ENCODE measurements at regions not wholly inside any gene's neighbourhood (a gene's known extent, or its start where the extent isn't known, plus 50 kb on each side); places are given as distances from the start of the nearest gene placed in this dataset.

- FAIRE-seq (no peak), DNase-seq (ENCODE audit: low read depth, low spot score) (no peak)
- Histone ChIP-seq H3K36me3 (ENCODE audit: control insufficient read depth in 2 of 2, extremely low read depth in 1 of 2, insufficient read depth in 2 of 2, low read length in 2 of 2) (no peaks in the 10 kb centered on the region), H3K27me3 (ENCODE audit: control insufficient read depth in 2 of 2, insufficient read depth in 2 of 2, low read length in 2 of 2) (no peaks in the 10 kb centered on the region), H2AFZ (ENCODE audit: low read depth, low read length) (no peak overlapping the region), H4K20me1 (replicated peaks; ENCODE audit: control insufficient read depth, extremely low read depth, insufficient read depth, low read length) (no peaks in the 10 kb centered on the region), H3K4me3 (replicated peaks in 1 of 3; ENCODE audit: insufficient read depth in 1 of 3, low read depth in 1 of 3, low read length in 3 of 3) (no peak overlapping the region), H3K9me3 (replicated peaks; ENCODE audit: control insufficient read depth, insufficient read depth, low read length) (no peaks in the 10 kb centered on the region), H3K9ac (replicated peaks; ENCODE audit: extremely low read depth, insufficient read depth, low read length) (no peak overlapping the region), H3K27ac (ENCODE audit: insufficient read depth, low read depth, low read length) (no peak overlapping the region), H3K4me1 (ENCODE audit: control insufficient read depth, extremely low read depth, insufficient read depth, low read length) (no peaks in the 10 kb centered on the region), H3K4me2 (ENCODE audit: insufficient read depth, low read length) (no peak overlapping the region), H3K9me1 (replicated peaks; ENCODE audit: control insufficient read depth, extremely low read depth, insufficient read depth, low read length) (no peaks in the 10 kb centered on the region), H3K79me2 (ENCODE audit: control insufficient read depth, insufficient read depth, low read length) (no peaks in the 10 kb centered on the region)
- BruUV-seq (replicated peaks): no TSS peak
- CTCF ChIA-PET: no interaction called here
- POLR2A ChIA-PET: no interaction called here
- intact Hi-C loops (cut with micrococcal nuclease): no loop called here
- TF ChIP-seq GATA2 (IDR thresholded peaks at IDR 0.05; ENCODE audit: insufficient read depth, insufficient read length, low read depth, low read length) (no peak), MYC (IDR thresholded peaks at IDR 0.05; ENCODE audit: low read depth, low read length) (no peak), JUN (IDR thresholded peaks at IDR 0.05; ENCODE audit: borderline replicate concordance, insufficient read depth, insufficient read length, low read depth) (no peak), EZH2 (IDR thresholded peaks at IDR 0.05; ENCODE audit: borderline replicate concordance, low read depth, low read length, severe bottlenecking) (no peak), CTCF (IDR thresholded peaks at IDR 0.05; ENCODE audit: extremely low read depth in 1 of 2, insufficient read depth in 1 of 2, low read depth in 1 of 2, low read length in 2 of 2) (no peak), POLR2A (IDR thresholded peaks at IDR 0.05; ENCODE audit: low read depth, low read length) (no peak), POLR2AphosphoS5 (IDR thresholded peaks at IDR 0.05; ENCODE audit: insufficient read depth, low read depth, low read length) (no peak), FOS (IDR thresholded peaks at IDR 0.05; ENCODE audit: borderline replicate concordance, insufficient read depth, low read length) (no peak), MAX (IDR thresholded peaks at IDR 0.05; ENCODE audit: insufficient read depth, insufficient read length) (no peak)
- dilution Hi-C loops (cut with MboI; ENCODE audit: extremely low pct_ligation_motif_present, low sequenced_read_pairs): no loop called here
These were observed 76.1 kb upstream of the PCDH8 start for GRCh38 chr13:52924289-52925148.

Data from endothelial cell of umbilical vein (primary cell).